ENCODE measurements at regions not wholly inside any gene's neighbourhood (a gene's known extent, or its start where the extent isn't known, plus 50 kb on each side); places are given as distances from the start of the nearest gene placed in this dataset.

- no peak for TF ChIP-seq Cebpa-rat (IDR thresholded peaks at IDR 0.05)
- Histone ChIP-seq H3K9ac (no peak overlapping the region), H3K36me3 (no peaks in the 10 kb centered on the region), H4K20me1 (no peaks in the 10 kb centered on the region), H3K27me3 (no peaks in the 10 kb centered on the region), H3K27ac (no peak overlapping the region), H3K4me3 (no peak overlapping the region), H3K4me2 (no peak overlapping the region), H3K9me3 (no peaks in the 10 kb centered on the region), H3K4me1 (no peaks in the 10 kb centered on the region)
Measured at GRCh38 chr4:127162741-127163140, 470.0 kb upstream of the INTU start.

- Histone ChIP-seq H3K27me3 (no peaks in the 10 kb centered on the region), H3K4me1 (no peaks in the 10 kb centered on the region), H3K36me3 (no peaks in the 10 kb centered on the region), H3K9ac (no peak overlapping the region), H3K4me2 (no peak overlapping the region), H3K4me3 (no peak overlapping the region), H3K27ac (no peak overlapping the region), H3K9me3 (no peaks in the 10 kb centered on the region), H4K20me1 (no peaks in the 10 kb centered on the region)
- TF ChIP-seq Cebpa-rat (IDR thresholded peaks at IDR 0.05) = no peak
Measured at GRCh38 chr4:127165971-127166370, 466.8 kb upstream of the INTU start.

GRCh38 chr4:127174201-127174600 is 458.6 kb upstream of the INTU start:
- Histone ChIP-seq H3K27ac (no peak overlapping the region), H3K4me1 (no peaks in the 10 kb centered on the region), H4K20me1 (no peaks in the 10 kb centered on the region), H3K4me2 (no peak overlapping the region), H3K36me3 (no peaks in the 10 kb centered on the region), H3K9me3 (no peaks in the 10 kb centered on the region), H3K9ac (no peak overlapping the region), H3K27me3 (no peaks in the 10 kb centered on the region), H3K4me3 (no peak overlapping the region)
- no peak for TF ChIP-seq Cebpa-rat (IDR thresholded peaks at IDR 0.05)

DNA sequence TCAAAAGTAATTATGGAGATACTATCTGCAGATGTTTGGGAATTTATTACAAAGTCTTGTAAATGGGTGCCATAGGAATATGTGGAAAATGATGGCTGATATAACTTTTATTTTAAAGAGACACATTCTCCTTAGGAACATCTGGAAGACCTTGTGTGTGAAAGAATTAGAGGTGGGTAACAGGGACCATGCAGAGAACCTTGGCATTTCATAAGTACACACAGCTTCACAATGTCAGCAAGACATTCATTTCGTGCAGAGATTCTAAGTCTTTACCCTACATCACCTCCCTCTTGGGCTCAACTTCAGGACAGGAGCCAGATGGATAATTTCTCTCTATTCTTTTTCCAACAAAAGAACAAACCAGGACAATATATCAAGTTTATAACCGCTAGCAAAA is 458.1 kb upstream of the INTU start:
- Histone ChIP-seq H4K20me1 (no peaks in the 10 kb centered on the region), H3K4me2 (no peak overlapping the region), H3K9ac (no peak overlapping the region), H3K4me3 (no peak overlapping the region), H3K27ac (no peak overlapping the region), H3K36me3 (no peaks in the 10 kb centered on the region), H3K27me3 (no peaks in the 10 kb centered on the region), H3K4me1 (no peaks in the 10 kb centered on the region), H3K9me3 (no peaks in the 10 kb centered on the region)
- no peak for TF ChIP-seq Cebpa-rat (IDR thresholded peaks at IDR 0.05)

- no peaks in the 10 kb centered on the region for H3K27me3 ChIP-seq
- H3K9ac ChIP-seq = no peak overlapping the region
- H3K4me3 ChIP-seq = no peak overlapping the region
- H3K4me1 ChIP-seq = no peaks in the 10 kb centered on the region
- TF ChIP-seq Cebpa-rat (IDR thresholded peaks at IDR 0.05) = no peak
- H3K27ac ChIP-seq = no peak overlapping the region
- H3K9me3 ChIP-seq = peaks cover 12% of the 10 kb centered on the region; the same call in 1 of the 2 replicates
- no peaks in the 10 kb centered on the region for H4K20me1 ChIP-seq
- no peak overlapping the region for H3K4me2 ChIP-seq
- H3K36me3 ChIP-seq = no peaks in the 10 kb centered on the region
Measured at GRCh38 chr4:127179256-127180087, 453.3 kb upstream of the INTU start.

DNA sequence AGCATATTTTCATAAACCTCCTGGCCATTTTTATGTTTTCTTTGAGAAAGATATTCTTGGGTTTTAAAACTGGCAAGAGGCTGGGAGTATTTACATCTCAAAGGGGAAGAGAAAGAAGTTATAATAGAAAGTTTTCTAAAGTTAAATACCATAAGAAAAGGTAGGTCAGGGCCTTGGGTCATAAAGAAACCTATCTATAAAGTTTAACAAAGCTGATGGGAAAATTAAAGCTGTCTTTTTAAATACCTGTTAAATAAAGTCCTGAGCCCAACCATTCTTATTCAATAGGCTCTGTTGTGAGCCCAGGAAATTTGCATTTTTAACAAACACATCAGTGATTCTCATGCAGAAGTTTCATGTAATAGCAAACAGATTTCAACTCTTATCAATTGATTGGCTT is 451.8 kb upstream of the INTU start:
- H4K20me1 ChIP-seq = no peaks in the 10 kb centered on the region
- H3K27me3 ChIP-seq = no peaks in the 10 kb centered on the region
- H3K27ac ChIP-seq = no peak overlapping the region
- TF ChIP-seq Cebpa-rat (IDR thresholded peaks at IDR 0.05) = no peak
- H3K36me3 ChIP-seq = no peaks in the 10 kb centered on the region
- H3K9me3 ChIP-seq = peaks cover 22% of the 10 kb centered on the region; the same call in 1 of the 2 replicates
- H3K4me3 ChIP-seq = no peak overlapping the region
- no peak overlapping the region for H3K4me2 ChIP-seq
- no peak overlapping the region for H3K9ac ChIP-seq
- H3K4me1 ChIP-seq = no peaks in the 10 kb centered on the region

DNA sequence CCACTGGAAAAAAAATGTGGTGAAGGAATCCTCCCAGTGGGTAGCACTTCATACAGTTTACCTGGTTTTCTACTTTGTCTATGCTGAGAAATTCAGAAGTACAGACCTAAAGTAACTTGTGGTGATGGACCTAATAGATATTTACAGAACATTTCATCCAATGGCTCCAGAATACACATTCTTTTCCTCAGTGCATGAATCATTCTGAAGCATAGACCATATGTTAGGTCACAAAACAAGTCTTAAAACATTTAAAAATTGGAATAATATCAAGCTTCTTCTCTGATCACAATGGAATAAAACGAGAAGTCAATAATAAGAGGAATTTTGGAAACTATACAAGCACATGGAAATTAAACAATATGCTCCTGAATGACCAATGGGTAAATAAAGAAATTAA is 450.1 kb upstream of the INTU start:
- Histone ChIP-seq H3K4me2 (no peak overlapping the region), H3K9ac (no peak overlapping the region), H3K4me1 (no peaks in the 10 kb centered on the region), H3K36me3 (no peaks in the 10 kb centered on the region), H3K4me3 (no peak overlapping the region), H3K27me3 (no peaks in the 10 kb centered on the region), H3K9me3 (peaks cover 22% of the 10 kb centered on the region; the same call in 1 of the 2 replicates), H4K20me1 (no peaks in the 10 kb centered on the region), H3K27ac (no peak overlapping the region)
- TF ChIP-seq Cebpa-rat (IDR thresholded peaks at IDR 0.05) = no peak

GRCh38 chr4:127188847-127189246 is 443.9 kb upstream of the INTU start:
- no peak overlapping the region for H3K4me2 ChIP-seq
- no peaks in the 10 kb centered on the region for H4K20me1 ChIP-seq
- no peaks in the 10 kb centered on the region for H3K36me3 ChIP-seq
- peaks cover 17% of the 10 kb centered on the region; the same call in 1 of the 2 replicates for H3K9me3 ChIP-seq
- no peak overlapping the region for H3K4me3 ChIP-seq
- H3K9ac ChIP-seq = no peak overlapping the region
- no peak for TF ChIP-seq Cebpa-rat (IDR thresholded peaks at IDR 0.05)
- no peak overlapping the region for H3K27ac ChIP-seq
- no peaks in the 10 kb centered on the region for H3K4me1 ChIP-seq
- no peaks in the 10 kb centered on the region for H3K27me3 ChIP-seq

GRCh38 chr4:127194281-127194680 is 438.5 kb upstream of the INTU start:
- no peak overlapping the region for H3K4me2 ChIP-seq
- H3K27me3 ChIP-seq = no peaks in the 10 kb centered on the region
- no peak overlapping the region for H3K9ac ChIP-seq
- no peak for TF ChIP-seq Cebpa-rat (IDR thresholded peaks at IDR 0.05)
- no peaks in the 10 kb centered on the region for H3K36me3 ChIP-seq
- H3K4me3 ChIP-seq = no peak overlapping the region
- H4K20me1 ChIP-seq = no peaks in the 10 kb centered on the region
- no peaks in the 10 kb centered on the region for H3K4me1 ChIP-seq
- no peaks in the 10 kb centered on the region for H3K9me3 ChIP-seq
- no peak overlapping the region for H3K27ac ChIP-seq

GRCh38 chr4:127196655-127197352 is 436.0 kb upstream of the INTU start:
- no peak for TF ChIP-seq Cebpa-rat (IDR thresholded peaks at IDR 0.05)
- H3K27ac ChIP-seq = no peak overlapping the region
- H3K9me3 ChIP-seq = no peaks in the 10 kb centered on the region
- no peaks in the 10 kb centered on the region for H3K4me1 ChIP-seq
- H3K27me3 ChIP-seq = no peaks in the 10 kb centered on the region
- H3K4me2 ChIP-seq = no peak overlapping the region
- no peak overlapping the region for H3K9ac ChIP-seq
- H3K4me3 ChIP-seq = no peak overlapping the region
- no peaks in the 10 kb centered on the region for H3K36me3 ChIP-seq
- H4K20me1 ChIP-seq = no peaks in the 10 kb centered on the region

Data from BLaER1 (cell line).